ENCODE measurements at regions not wholly inside any gene's neighbourhood (a gene's known extent, or its start where the extent isn't known, plus 50 kb on each side); places are given as distances from the start of the nearest gene placed in this dataset.

DNA sequence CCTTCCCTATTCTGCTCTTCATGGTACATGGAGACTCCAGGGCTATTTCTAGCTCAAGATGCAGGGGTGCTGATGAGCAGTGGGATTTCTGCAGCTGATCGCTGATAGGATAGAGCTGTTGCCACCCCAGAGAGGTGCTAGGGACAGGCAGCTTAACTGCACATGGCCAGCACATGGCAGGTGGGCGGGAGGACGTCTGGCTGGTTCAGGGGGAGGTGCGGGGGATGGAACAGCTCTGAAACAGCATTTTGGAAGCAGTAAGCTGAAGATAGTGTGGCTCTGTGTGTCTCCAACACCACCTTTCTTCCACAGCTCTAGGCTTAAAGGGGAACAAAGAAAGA, 151.9 kb upstream of the PELI1 start:
- TF ChIP-seq, protein P1, sequence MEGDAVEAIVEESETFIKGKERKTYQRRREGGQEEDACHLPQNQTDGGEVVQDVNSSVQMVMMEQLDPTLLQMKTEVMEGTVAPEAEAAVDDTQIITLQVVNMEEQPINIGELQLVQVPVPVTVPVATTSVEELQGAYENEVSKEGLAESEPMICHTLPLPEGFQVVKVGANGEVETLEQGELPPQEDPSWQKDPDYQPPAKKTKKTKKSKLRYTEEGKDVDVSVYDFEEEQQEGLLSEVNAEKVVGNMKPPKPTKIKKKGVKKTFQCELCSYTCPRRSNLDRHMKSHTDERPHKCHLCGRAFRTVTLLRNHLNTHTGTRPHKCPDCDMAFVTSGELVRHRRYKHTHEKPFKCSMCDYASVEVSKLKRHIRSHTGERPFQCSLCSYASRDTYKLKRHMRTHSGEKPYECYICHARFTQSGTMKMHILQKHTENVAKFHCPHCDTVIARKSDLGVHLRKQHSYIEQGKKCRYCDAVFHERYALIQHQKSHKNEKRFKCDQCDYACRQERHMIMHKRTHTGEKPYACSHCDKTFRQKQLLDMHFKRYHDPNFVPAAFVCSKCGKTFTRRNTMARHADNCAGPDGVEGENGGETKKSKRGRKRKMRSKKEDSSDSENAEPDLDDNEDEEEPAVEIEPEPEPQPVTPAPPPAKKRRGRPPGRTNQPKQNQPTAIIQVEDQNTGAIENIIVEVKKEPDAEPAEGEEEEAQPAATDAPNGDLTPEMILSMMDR (IDR thresholded peaks at IDR 0.05; ENCODE audit: control insufficient read depth, insufficient read depth, low read depth, low read length, missing control alignments), result no peak
- no peak overlapping the region for H3K4me3 ChIP-seq (ENCODE audit: control insufficient read depth, low read depth, low read length)
- no peak for DNase-seq (ENCODE audit: low read depth)

DNA sequence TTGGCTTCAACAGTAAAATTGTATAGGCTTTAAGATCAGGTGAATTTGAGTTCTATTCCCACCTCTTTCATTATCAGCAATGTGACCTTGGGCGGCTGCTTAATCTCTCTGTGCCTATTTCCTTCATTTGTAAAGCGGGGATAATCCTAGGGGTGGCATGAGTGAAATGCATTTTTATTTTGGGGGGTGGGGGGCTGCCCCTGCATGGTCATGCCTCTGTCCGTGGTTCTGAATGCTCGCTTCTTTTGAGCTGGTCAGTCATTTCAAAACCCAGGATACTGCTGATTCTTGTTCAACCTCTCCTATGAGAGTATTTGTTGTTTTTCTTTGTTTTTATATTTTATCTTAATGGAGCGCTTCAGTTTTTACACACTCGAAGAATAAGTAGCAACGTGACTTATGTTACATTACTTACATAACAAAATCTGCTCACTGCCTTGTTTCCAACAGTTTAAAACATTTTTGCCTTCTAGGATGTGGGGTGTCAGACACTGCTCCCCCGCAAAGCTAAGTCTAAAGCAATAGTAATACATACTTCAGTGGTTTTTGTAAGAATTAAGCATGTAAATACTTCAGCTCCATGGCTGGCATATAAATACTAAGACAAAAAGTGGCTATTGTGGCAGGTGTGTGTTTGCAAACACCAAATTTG, 152.6 kb upstream of the PELI1 start:
- DNase-seq (ENCODE audit: low read depth), result no peak
- H3K4me3 ChIP-seq (ENCODE audit: control insufficient read depth, low read depth, low read length), result no peak overlapping the region
- TF ChIP-seq, protein P1 (IDR thresholded peaks at IDR 0.05; ENCODE audit: control insufficient read depth, insufficient read depth, low read depth, low read length, missing control alignments), result no peak

DNA sequence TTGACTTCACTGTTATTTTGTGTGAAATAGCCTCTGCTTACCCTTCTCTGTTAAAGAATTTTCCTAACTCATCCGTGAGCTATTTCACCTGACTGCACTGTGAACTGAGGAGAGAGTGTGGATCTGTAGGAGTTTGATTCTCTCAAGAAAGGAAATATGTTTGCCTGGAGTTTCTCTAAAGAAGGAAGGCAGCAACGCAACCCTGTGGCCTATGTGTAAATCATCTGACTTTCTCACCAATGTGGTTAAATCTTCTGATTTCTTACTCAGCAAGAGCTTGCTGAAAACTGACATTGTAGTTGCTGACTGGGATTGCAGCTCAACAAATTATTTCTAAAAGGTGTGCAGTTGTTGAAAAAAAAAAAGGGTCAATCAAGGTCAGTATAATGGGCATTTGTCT, 153.9 kb upstream of the PELI1 start:
- no peak overlapping the region for H3K4me3 ChIP-seq (ENCODE audit: control insufficient read depth, low read depth, low read length)
- TF ChIP-seq, protein P1 (IDR thresholded peaks at IDR 0.05; ENCODE audit: control insufficient read depth, insufficient read depth, low read depth, low read length, missing control alignments), result no peak
- no peak for DNase-seq (ENCODE audit: low read depth)

DNA sequence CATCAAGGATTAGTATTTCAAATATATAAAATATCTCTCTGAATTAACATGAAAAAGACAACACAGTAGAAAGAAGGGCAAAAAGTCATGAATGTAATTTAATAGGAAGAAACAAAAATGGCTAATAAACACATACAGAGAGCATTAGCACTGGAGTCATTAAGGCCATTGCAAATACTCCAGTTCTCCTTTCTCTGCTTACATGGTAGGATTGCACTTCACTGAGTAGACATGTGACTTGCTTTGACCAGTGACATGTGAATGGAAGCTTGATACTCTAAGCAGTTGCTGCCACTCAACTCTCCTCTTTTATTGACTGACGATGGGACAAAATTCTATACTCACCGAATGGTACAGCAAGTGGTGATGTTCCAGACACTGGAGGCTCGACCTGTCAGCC, 153.9 kb upstream of the LGALSL start:
- TF ChIP-seq, protein P1 (IDR thresholded peaks at IDR 0.05; ENCODE audit: control insufficient read depth, insufficient read depth, low read depth, low read length, missing control alignments), result no peak
- H3K4me3 ChIP-seq (ENCODE audit: control insufficient read depth, low read depth, low read length), result no peak overlapping the region
- no peak for DNase-seq (ENCODE audit: low read depth)

- TF ChIP-seq, protein P1 (IDR thresholded peaks at IDR 0.05; ENCODE audit: control insufficient read depth, insufficient read depth, low read depth, low read length, missing control alignments), result no peak
- no peak overlapping the region for H3K4me3 ChIP-seq (ENCODE audit: control insufficient read depth, low read depth, low read length)
- DNase-seq (ENCODE audit: low read depth), result no peak
Observed at GRCh38 chr2:64303250-64303649, 150.7 kb upstream of the LGALSL start.

DNA sequence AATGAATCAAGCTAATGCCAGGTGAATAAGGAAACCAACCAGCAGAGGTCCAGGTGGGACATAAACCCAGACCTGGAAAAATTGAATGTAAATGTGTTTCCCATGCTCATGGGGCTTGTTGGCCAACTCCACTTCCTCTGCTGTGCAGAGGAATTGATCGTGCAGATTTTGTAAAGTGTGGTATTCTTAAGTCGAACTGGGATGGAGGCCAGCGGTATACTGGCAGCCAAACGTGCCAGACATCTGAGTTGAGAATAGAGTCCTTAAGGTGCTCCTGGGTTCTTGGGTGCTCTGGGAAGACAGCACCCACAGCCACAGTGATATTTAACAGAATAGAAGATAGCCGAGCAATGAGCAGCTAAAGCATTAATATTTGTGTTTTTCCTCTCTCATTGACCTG, 146.5 kb upstream of the LGALSL start:
- TF ChIP-seq, protein P1 (IDR thresholded peaks at IDR 0.05; ENCODE audit: control insufficient read depth, insufficient read depth, low read depth, low read length, missing control alignments), result no peak
- no peak overlapping the region for H3K4me3 ChIP-seq (ENCODE audit: control insufficient read depth, low read depth, low read length)
- no peak for DNase-seq (ENCODE audit: low read depth)
